GM12878 (cell line): ENCODE measurements at regions not wholly inside any gene's neighbourhood (a gene's known extent, or its start where the extent isn't known, plus 50 kb on each side); places are given as distances from the start of the nearest gene placed in this dataset.
A peak's percentile ranks its signal among the peaks of the same experiment; 100 is the strongest.

Experiments
- ATAC-seq: fragments of 200-7000 bp; cut with Tn5 transposase; 3 replicates; pipeline ENCODE4 v1.9.1; 2020; ENCODE audit warnings: mild to moderate bottlenecking, moderate library complexity
- BruUV-seq: library from RNA; stranded (reverse); fragments of 400-500 nt; replicated peaks from 2 replicates; lab custom pipeline; 2021; lab: Mats Ljungman, UMichigan
- CTCF ChIA-PET: fragments of 300-600 bp; sonication (Branson Sonifier 250); formaldehyde crosslinking; extraction: SDS; loops from one replicate; lab custom pipeline; 2021; ENCODE audit warnings: inconsistent platforms; lab: Yijun Ruan, JAX
- POLR2A ChIA-PET: fragments of 350-600 bp; formaldehyde crosslinking; extraction: SDS; loops from one replicate; lab custom pipeline; 2021; ENCODE audit warnings: inconsistent platforms; lab: Charles Lee
- RAD21 ChIA-PET: fragments of 300-600 bp; sonication (Branson Sonifier 250); formaldehyde crosslinking; loops from one replicate; lab custom pipeline; 2023; ENCODE audit warnings: antibody characterized with exemption; ENCODE audit not compliant: unreplicated experiment; lab: Charles Lee
- SMC1A ChIA-PET: fragments of 300-600 bp; sonication (Branson Sonifier 250); formaldehyde crosslinking; loops from one replicate; lab custom pipeline; 2023; ENCODE audit not compliant: unreplicated experiment, uncharacterized antibody; lab: Charles Lee
- DNase-seq: peaks from one replicate; pipeline ENCODE4 v3.0.0-alpha.2; 2011; ENCODE audit warnings: low read depth, low spot score
- FAIRE-seq: peaks from 3 replicates; lab custom pipeline; 2011; peaks lifted over from hg19 to GRCh38; lab: Jason Lieb, UNC
- H2AFZ ChIP-seq: 2 replicates; pipeline ENCODE4 v1.6.0; 2011; ENCODE audit warnings: low read depth, low read length, control low read depth; ENCODE audit not compliant: control insufficient read depth
- H3K27ac ChIP-seq: 2 replicates; pipeline ENCODE4 v1.5.1; 2011; ENCODE audit warnings: control low read depth; ENCODE audit not compliant: control insufficient read depth, insufficient read depth
- H3K27me3 ChIP-seq, 2 experiments: replicated peaks in 1 of 2; 2 replicates each; pipeline versions ENCODE4 v1.6.0 to v1.6.1; 2011; ENCODE audit warnings: low read length in 1 of 2; ENCODE audit not compliant: control insufficient read depth in 2 of 2, insufficient read depth in 2 of 2
- H3K36me3 ChIP-seq, 2 experiments: 2 replicates each; pipeline ENCODE4 v1.5.1; 2011; ENCODE audit warnings: low read length in 1 of 2; ENCODE audit not compliant: control insufficient read depth in 2 of 2, insufficient read depth in 2 of 2
- H3K4me1 ChIP-seq: 2 replicates; pipeline ENCODE4 v1.6.1; 2011; ENCODE audit warnings: mild to moderate bottlenecking, low read length, moderate library complexity, mixed read lengths; ENCODE audit not compliant: control insufficient read depth, insufficient read depth
- H3K4me2 ChIP-seq: 2 replicates; pipeline ENCODE4 v1.6.0; 2011; ENCODE audit warnings: control low read depth; ENCODE audit not compliant: control insufficient read depth, insufficient read depth
- H3K4me3 ChIP-seq: fragments of 200-600 bp; sonication (generic); 2 replicates; pipeline ENCODE4 v1.5.1; 2016
- H3K79me2 ChIP-seq: 2 replicates; pipeline ENCODE4 v1.6.0; 2011; ENCODE audit warnings: low read length; ENCODE audit not compliant: control insufficient read depth, insufficient read depth
- H3K9ac ChIP-seq: 2 replicates; pipeline ENCODE4 v1.8.0; 2011; ENCODE audit warnings: low read length, control low read depth, mixed read lengths; ENCODE audit not compliant: control insufficient read depth, insufficient read depth
- H3K9me3 ChIP-seq: replicated peaks from 3 replicates; pipeline ENCODE4 v1.5.1; 2011; ENCODE audit warnings: mild to moderate bottlenecking, low read length; ENCODE audit not compliant: control insufficient read depth, insufficient read depth
- H4K20me1 ChIP-seq: 2 replicates; pipeline ENCODE4 v1.6.0; 2011; ENCODE audit not compliant: control insufficient read depth, insufficient read depth
- CEBPB ChIP-seq, 2 experiments: fragments of 150-350 bp in 1 of 2; IDR thresholded peaks; 2 replicates each; pipeline ENCODE4 v1.6.1; 2012 to 2014; ENCODE audit warnings: low read depth in 2 of 2, low read length in 2 of 2, borderline replicate concordance in 1 of 2, inconsistent platforms in 1 of 2
- CTCF ChIP-seq, 3 experiments: IDR thresholded peaks in 2 of 3; conservative IDR thresholded peaks in 1 of 3; 2 replicates each; pipeline ENCODE4 v1.5.1; 2011; ENCODE audit warnings: low read depth in 3 of 3, low read length in 3 of 3, mild to moderate bottlenecking in 3 of 3, control low read depth in 2 of 3, moderate library complexity in 2 of 3, inconsistent platforms in 1 of 3, mixed read lengths in 1 of 3; ENCODE audit not compliant: control insufficient read depth in 2 of 3, insufficient read depth in 1 of 3; ENCODE audit errors: extremely low read depth in 1 of 3
- DPF2 ChIP-seq: fragments of 450-650 bp; IDR thresholded peaks from 2 replicates; pipeline ENCODE4 v1.6.1; 2017; ENCODE audit warnings: mild to moderate bottlenecking
- ELK1 ChIP-seq: IDR thresholded peaks from 2 replicates; pipeline ENCODE4 v1.6.1; 2012; ENCODE audit warnings: low read depth, low read length, improper control_type of control experiment
- ETV6 ChIP-seq, 2 experiments: fragments of 450-650 bp in 1 of 2; IDR thresholded peaks in 1 of 2; conservative IDR thresholded peaks in 1 of 2; 2 replicates each; pipeline ENCODE4 v1.6.1; 2014; ENCODE audit warnings: antibody characterized with exemption in 1 of 2, borderline replicate concordance in 1 of 2, low read depth in 1 of 2, mild to moderate bottlenecking in 1 of 2, moderate library complexity in 1 of 2
- HDGF ChIP-seq: fragments of 450-650 bp; IDR thresholded peaks from 2 replicates; pipeline ENCODE4 v1.6.1; 2016; ENCODE audit warnings: antibody characterized with exemption
- KDM1A ChIP-seq: fragments of 200-600 bp; sonication (generic); IDR thresholded peaks from 2 replicates; pipeline ENCODE4 v1.6.1; 2016; ENCODE audit warnings: borderline replicate concordance
- NKRF ChIP-seq: fragments of 450-650 bp; conservative IDR thresholded peaks from 2 replicates; pipeline ENCODE4 v1.6.1; 2017; ENCODE audit warnings: mild to moderate bottlenecking, moderate library complexity
- NR2C2 ChIP-seq: IDR thresholded peaks from 2 replicates; pipeline ENCODE4 v1.6.1; 2011; ENCODE audit warnings: borderline replicate concordance, low read depth; ENCODE audit not compliant: control insufficient read depth, insufficient read length
- POLR2AphosphoS5 ChIP-seq: IDR thresholded peaks from 2 replicates; pipeline ENCODE4 v1.6.1; 2011; ENCODE audit warnings: mild to moderate bottlenecking, low read length, inconsistent platforms
- RAD21 ChIP-seq: IDR thresholded peaks from 2 replicates; pipeline ENCODE4 v1.6.1; 2011; ENCODE audit warnings: mild to moderate bottlenecking, low read depth, low read length, moderate library complexity; ENCODE audit not compliant: insufficient read depth
- STAT3 ChIP-seq: IDR thresholded peaks from 2 replicates; pipeline ENCODE4 v1.6.1; 2011; ENCODE audit warnings: low read depth, low read length, improper control_type of control experiment
- ZBTB33 ChIP-seq: fragments of 450-650 bp; IDR thresholded peaks from 2 replicates; pipeline ENCODE4 v1.6.1; 2017; ENCODE audit warnings: mild to moderate bottlenecking
- ZNF24 ChIP-seq: fragments of 450-650 bp; IDR thresholded peaks from 2 replicates; pipeline ENCODE4 v1.6.1; 2017; ENCODE audit warnings: antibody characterized with exemption, mild to moderate bottlenecking
- ZNF274 ChIP-seq: IDR thresholded peaks from one replicate; pipeline ENCODE4 v1.8.0; 2011; ENCODE audit not compliant: insufficient read length, insufficient read depth
- in situ Hi-C: fragments of 300-500 bp; cut with MboI; formaldehyde crosslinking; loops from 9 replicates; pipeline ENCODE4 v1.14.3; 2018; ENCODE audit warnings: mixed read lengths
- intact Hi-C: fragments of 100-400 bp; cut with micrococcal nuclease; formaldehyde crosslinking; loops from one replicate; pipeline ENCODE4 v1.14.2; 2022; ENCODE audit not compliant: unreplicated experiment

GRCh38 chr3:64400706-64401105 lies 175.4 kb upstream of the PRICKLE2 start (continued):
- no peak for TF ChIP-seq ZBTB33

GRCh38 chr3:64399205-64399800 lies 174.0 kb upstream of the PRICKLE2 start:
- intact Hi-C loops = loop anchor here (1.0 to 5.0 kb wide), 4 partner anchors 85 to 369 kb away; no protein-coding TSS in a partner anchor
- ChIA-PET RAD21 (interaction anchor here (0.9 to 4.5 kb wide), 11 partner anchors 13 to 369 kb away, joined by 3 to 32 read pairs (median 4); partner anchors contain the start of gene PRICKLE2), SMC1A (interaction anchor here (0.9 to 9.4 kb wide), 20 partner anchors 13 to 377 kb away, joined by 3 to 86 read pairs (median 5); partner anchors contain the start of gene PRICKLE2), POLR2A (no interaction called here), CTCF (interaction anchor here (0.5 to 9.8 kb wide), 27 partner anchors 9 to 369 kb away, joined by 3 to 70 read pairs (median 4); partner anchors contain the start of gene PRICKLE2)
- no peak overlapping the region for H3K4me2 ChIP-seq
- no TSS peak for BruUV-seq
- no peak overlapping the region for H3K9ac ChIP-seq
- peak; percentile 84 for FAIRE-seq
- H3K27me3 ChIP-seq = no peaks in the 10 kb centered on the region
- no peaks in the 10 kb centered on the region for H3K36me3 ChIP-seq
- H3K4me3 ChIP-seq = no peak overlapping the region
- in situ Hi-C loops = loop anchor here (5.0 kb wide), 1 partner anchor 372 kb away; no protein-coding TSS in a partner anchor
- no peaks in the 10 kb centered on the region for H3K9me3 ChIP-seq
- H3K4me1 ChIP-seq = no peaks in the 10 kb centered on the region
- ATAC-seq = peak; percentile 77
- no peaks in the 10 kb centered on the region for H4K20me1 ChIP-seq
- DNase-seq = no peak
- no peaks in the 10 kb centered on the region for H3K79me2 ChIP-seq
- H2AFZ ChIP-seq = no peak overlapping the region
- H3K27ac ChIP-seq = no peak overlapping the region
- TF ChIP-seq ETV6 (conservative IDR thresholded peaks at IDR 0.05 in 1 of 2, IDR thresholded peaks at IDR 0.05 in 1 of 2; ENCODE audit: borderline replicate concordance in 1 of 2, low read depth in 1 of 2) = peak in 1 of 2 experiments; percentile 94; a peak in 1 of 4 replicates
- TF ChIP-seq KDM1A = no peak
- TF ChIP-seq ELK1 = no peak
- no peak for TF ChIP-seq POLR2AphosphoS5
- peak; percentile 53; the same call in 1 of the 2 replicates for TF ChIP-seq ZNF24
- no peak for TF ChIP-seq ZNF274
- TF ChIP-seq NKRF = no peak
- no peak for TF ChIP-seq STAT3
- TF ChIP-seq HDGF = no peak
- TF ChIP-seq CTCF (IDR thresholded peaks at IDR 0.05 in 2 of 3, conservative IDR thresholded peaks at IDR 0.05 in 1 of 3; ENCODE audit: control insufficient read depth in 2 of 3, extremely low read depth in 1 of 3, insufficient read depth in 1 of 3, low read depth in 3 of 3, low read length in 3 of 3) = peak; percentile 58 to 65 (median 60); a peak in 5 of 6 replicates
- no peak for TF ChIP-seq NR2C2
- no peak for TF ChIP-seq DPF2
- peak; percentile 78 for TF ChIP-seq RAD21
- no peak for TF ChIP-seq CEBPB (IDR thresholded peaks at IDR 0.05; ENCODE audit: borderline replicate concordance in 1 of 2, low read depth in 2 of 2, low read length in 2 of 2)
